GM18873 (cell line): ENCODE measurements at regions not wholly inside any gene's neighbourhood (a gene's known extent, or its start where the extent isn't known, plus 50 kb on each side); places are given as distances from the start of the nearest gene placed in this dataset.
"Not testable (repeated sequence)": the region's sequence is repeated elsewhere in the genome, so short reads cannot be mapped to it uniquely, and the experiment has no call there.

Experiments
- ATAC-seq: cut with Tn5 transposase; IDR thresholded peaks from one replicate; pipeline ENCODE4 v1.9.1; 2021; ENCODE audit warnings: mild to moderate bottlenecking, moderate library complexity, moderate number of reproducible peaks; ENCODE audit not compliant: unreplicated experiment, low FRiP score

DNA sequence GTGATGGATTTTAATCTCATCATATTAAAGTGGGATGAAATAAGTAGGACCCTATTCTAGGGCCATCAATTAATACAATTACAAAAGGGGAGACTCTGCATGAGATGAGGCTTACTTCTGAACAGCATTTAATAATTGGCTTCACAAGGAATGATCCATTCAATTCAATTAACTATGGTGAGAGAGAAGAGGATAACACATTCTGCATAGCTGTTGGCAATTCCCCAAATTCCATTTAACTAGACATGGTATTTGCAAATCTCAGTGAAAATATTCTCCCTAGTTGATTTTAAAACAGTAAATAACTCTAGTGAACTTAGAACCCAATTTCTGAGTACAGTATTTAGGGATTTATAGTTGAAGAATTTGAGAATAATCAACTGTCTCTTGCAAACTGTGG is 145.3 kb downstream of the NOC3L start:
- ATAC-seq: no peak

DNA sequence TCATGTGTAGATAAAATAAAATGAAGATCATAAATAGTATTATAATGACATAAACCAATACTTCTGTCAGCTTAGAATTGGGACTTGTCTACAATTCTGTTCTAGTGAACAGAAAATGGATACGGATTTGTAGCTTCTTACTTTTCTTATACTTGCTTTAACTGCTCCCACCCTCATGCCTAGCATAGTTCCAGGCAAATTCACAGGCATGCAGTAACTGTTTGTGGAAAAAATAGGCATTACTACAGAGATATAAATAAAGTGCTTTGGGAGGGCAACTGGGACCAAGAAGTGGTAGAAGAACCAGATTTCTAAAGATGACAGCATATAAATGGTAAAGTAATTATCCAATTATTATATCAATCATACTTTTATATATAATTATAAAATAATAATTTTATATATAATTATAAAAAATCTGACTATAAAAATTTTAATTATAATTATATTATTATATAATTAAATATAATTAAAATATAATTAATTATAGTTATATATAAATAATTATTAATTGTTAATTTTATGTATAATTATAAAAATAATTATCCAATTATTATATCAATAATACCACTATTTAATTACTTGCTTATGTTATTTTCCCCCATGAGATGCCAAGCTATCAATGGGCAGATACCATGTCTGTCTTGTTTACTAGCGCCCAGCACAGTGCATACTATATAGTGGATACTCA is 144.1 kb downstream of the NOC3L start:
- no peak for ATAC-seq

DNA sequence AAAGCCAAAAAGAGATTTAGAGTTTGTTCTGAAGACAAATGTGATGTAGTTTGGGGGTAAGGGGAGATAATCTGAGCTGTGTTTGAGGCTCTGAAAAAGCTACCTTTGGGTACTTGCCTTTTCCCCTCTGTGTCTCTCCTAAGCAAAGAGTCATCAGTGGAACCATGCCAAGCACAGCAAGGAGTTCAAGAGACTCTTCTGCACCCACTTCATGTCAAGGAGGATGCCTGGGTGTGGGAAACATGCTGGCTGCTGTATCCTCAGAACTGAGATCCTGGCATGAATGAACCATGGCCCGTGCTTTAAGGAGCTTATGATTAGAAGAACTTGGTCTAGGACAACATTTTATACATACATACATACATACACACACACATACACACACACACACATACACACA is 142.9 kb downstream of the NOC3L start:
- no peak for ATAC-seq

DNA sequence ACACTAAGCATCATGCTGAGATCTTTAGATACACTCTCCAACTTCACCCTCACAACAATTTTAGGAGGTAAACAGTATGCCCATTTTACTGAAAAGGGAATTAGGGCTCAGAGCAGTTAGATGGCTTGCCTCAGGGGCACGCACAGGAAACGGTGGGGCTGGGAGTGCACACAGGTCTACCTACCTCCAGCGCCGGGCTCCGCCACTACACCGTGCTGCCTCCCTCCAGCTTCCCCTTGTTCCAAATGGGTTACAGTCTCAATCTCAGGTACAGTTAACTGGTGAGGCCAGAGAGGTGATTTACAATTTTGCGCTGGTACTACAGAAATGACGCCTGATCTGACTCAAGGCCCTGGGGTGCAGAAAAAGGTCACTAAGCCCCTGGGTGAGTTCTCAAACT is 142.0 kb downstream of the NOC3L start:
- no peak for ATAC-seq

DNA sequence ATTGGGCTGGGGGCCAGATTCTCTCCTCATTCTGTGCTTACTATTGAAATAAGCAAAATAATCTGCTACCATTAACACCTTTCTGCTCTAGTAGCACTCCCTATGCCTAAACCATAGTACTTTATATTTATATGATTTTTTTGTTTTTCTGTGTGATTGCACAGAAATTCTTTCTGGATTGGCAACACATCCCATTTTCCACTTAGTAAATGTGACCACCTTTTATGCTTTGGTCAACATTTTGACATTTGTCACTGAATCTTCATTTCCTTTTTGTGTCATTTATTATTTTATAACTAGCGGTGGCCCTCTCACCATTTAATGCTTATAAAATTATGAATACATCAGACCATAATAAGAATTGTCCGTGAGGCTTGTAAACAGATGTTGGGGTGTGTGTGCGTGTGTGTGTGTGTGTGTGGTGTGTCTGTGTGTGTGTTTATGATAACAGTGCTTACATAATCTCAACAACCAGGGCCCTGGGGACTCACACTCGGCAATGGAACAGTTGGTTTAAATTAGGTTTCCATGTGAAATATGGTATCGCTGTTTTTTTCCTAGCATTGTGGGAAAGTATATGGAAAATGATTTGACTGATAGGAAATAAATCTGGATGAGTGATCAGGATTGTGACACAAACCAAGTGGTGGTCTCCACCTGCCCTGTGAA is 138.9 kb downstream of the NOC3L start:
- ATAC-seq: no peak

DNA sequence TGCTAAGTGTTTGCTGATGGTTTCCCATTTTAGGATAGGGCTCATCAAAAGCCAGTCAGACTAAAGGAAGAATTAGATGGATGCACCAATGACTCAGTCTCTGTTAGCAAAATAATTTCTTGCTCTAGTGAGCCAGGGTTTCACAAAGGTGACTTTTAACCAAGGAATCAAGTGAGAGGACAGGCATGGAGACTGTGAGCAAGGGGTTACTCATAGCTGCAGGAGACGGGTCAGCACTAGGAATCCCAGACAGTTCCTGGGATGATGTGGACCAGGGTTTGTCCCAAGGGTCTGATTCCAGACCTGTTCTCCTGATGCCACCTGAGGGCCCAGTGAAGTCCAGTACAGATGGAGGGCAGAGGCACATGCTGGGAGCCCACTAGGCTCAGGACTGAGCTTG is 138.1 kb downstream of the NOC3L start:
- no peak for ATAC-seq

DNA sequence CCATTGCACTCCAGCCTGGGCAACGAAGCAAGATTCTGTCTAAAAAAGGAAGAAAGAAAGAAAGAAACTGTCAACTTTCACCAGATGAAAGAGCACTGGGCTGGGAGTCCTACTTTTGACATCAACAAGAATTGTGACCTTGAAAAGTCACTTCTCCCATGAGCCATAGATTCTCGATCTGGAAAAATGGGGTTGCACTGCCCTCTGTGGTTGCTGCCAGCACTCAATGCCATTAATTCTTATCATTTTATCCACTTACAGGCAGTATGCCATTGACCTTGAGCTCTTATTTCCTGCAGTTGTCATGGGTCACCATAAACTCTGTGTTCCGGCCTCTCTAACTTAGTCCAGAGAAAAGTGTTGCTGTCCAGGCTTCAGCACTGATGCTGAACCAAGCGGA is 137.2 kb downstream of the NOC3L start:
- ATAC-seq: no peak

DNA sequence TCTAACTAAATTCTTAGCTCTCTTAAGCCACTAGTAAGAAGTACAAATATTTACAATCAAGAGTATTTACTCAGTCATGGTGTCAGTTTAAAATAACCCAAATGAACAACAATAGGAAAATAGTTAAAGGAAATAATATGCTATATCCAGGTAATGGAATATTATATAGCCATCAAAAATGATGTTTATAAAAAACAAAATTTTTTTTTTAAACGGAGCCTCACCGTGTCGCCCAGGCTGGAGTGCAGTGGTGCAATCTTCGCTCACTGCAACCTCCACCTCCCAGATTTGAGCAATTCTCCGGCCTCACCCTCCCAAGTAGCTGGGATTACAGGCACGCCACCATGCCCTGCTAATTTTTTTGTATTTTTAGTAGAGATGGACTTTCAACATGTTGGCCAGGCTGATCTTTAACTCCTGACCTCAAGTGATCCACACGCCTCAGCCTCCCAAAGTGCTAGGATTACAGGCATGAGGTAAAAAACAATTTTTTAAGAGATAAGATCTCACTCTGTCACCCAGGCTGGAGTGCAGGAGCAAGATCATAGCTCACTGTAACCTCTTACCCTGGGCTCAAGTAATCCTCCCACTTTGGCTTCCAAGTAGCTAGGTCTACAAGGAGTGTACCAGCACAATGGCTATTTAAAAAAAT is 132.5 kb downstream of the NOC3L start:
- no peak for ATAC-seq

DNA sequence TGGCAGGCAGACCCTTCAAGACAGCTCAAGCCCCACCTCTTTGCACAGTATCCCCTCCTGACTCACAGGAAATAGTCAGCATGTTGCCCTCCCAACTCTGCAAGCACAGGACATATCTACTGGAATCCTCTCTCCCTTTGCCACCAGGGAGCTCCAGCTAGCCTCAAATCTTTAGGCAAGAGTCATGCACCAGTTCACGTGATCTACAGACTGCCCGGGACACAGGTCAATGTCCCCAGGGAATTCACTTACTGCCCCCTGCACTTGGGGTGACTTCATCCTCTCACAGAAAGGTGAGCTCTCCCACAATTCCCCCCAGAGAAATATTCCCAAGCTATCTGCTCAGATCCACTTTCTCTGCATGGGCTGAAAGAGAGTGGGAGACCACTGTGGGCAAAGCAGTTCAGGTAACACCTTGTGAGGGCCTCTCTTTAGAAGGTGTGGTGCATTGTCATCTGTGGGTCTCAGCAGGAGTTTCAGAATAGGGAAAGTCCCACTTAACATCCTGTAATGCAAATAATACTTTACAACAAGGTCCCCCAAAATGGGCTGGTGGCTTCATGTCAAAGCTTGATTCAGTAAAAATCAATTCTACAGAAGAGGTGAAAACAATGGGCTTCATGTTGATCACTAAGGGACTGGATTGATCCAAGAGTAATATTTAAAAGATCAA is 129.9 kb downstream of the NOC3L start:
- ATAC-seq: no peak

DNA sequence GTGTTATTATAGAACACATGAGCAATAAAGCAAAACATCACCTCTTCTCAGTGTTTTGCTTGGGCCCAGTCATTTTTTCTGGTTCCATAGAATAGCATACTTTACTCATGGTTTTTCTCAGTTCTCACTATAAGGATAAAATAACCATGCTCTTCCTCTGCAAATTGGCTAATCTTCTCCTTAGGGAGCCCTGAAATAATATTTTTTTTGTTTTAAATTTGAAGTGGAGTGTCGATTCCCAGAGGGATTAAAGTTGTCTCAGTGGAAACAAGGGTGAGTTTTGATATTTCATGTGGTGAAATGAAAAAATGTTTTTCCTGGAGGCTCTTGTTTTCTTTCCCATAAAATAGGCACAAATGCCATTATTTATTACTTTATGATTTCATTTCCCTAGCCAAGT is 127.3 kb downstream of the NOC3L start:
- ATAC-seq: no peak

DNA sequence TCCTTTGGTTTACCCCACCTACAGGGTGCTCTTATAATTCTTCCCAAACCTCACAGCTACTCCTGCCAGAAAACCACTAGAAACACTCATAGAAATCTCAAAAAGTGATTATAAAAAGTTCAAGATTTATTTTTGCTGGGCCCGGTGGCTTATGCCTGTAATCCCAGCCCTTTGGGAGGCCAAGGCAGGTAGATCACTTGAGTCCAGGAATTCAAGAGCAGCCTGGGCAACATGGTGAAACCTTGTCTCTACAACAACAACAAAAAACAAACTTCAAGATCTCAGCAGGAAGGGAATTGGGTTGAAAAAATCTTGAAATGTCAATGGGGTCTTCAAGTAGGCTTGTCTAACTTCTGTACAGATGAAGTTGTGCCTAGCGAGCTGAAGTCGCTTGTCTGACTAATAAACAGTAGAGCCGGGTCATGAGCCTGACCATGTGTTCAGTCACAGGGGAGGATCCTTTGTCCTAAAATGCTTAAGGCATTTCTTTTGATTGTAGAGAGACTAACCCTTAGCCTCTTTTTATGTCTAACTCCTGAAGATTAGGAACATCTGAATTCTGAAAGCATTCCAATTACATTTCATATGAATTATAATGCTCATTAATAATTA is 124.6 kb downstream of the NOC3L start:
- ATAC-seq: no peak

DNA sequence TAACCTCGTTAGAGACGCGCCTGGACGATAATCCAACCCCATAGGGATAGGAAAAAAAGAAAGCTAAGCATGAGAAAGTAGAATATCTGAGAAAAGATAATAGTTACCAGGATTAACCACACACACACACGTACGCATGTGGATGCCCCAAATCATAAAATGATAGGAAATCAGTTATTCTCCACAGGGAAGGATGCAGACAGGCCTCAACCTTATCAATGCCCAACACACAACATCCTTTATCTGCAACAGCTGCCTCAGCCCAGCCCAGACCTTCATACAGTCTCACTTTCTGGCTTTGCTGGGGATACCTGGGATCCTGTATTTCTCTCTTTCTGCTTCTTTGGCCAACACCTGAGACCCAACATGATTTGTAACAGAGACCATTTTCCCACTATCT is 123.0 kb downstream of the NOC3L start:
- no peak for ATAC-seq

DNA sequence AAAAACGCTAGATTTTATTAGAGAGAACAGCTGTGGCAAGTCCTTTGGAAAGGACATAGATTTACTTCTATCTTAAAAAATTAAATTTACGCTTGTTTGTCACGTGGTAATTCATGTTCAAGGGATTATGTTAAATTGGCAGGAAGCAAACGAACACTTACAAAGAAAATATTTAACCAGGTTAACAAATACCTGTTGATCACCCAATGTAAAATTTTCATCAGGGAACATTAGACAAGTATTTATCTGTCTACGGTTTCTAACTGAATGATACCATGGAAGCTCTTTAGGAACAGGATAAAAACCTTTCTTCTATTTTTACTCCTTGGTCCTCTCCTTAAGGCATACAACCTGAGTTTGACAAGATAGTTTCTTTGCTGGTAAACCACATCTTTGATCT is 122.2 kb downstream of the NOC3L start:
- no peak for ATAC-seq

DNA sequence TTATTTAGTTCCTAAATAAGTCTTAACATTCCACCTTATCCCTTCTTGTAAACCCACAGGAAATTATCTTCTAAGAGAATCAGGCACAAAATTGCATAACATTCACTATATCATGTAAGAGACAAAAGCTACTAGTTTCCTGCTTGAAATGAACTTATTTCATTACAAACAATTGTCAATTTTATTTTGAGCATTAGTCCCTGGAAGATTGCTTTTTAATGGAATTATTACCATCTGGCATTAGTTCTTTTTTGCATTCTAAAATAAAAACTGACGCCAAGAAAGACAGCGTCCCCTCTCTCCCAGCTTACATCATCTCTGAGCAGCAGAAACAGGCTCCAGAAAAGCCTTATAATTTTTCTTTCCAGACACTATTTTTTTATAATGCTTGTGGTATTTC is 121.8 kb downstream of the NOC3L start:
- ATAC-seq: no peak

DNA sequence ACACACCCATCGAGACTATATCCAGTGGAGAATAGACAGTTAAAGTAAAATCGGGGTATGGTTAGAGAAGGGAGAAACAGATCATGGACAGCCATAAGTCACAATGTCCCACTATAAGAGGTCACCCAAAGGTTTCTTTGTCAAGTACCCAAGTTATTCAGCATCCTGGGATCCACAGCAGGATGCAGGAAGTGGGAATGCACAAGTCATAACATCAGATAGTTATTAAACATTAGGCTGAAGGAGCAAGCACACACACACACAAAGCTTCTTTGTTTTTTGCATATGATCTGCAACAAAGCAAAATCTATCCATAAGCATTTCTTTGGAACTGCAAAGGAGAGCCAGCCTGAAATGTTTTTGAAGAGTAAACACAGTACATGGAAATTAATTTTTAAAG is 111.6 kb downstream of the NOC3L start:
- no peak for ATAC-seq

DNA sequence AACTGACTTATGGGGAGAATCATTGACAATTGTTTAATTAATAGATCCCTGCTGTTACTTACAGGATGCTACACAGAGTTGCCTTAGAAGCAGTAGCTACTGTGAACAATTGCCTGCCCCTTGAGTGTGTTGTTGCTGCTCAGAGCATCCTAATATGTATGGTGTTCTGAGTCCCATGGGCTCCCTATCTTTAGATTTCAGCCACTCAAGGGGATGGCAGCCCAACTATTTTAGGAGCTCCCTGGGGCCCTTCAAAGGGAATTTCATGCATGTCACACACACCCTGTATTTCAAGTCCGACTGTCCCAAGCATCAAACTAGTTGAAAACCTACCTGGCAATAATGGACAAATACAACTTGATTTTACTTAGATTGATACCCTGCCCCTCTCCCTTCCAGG is 111.2 kb downstream of the NOC3L start:
- ATAC-seq: no peak

DNA sequence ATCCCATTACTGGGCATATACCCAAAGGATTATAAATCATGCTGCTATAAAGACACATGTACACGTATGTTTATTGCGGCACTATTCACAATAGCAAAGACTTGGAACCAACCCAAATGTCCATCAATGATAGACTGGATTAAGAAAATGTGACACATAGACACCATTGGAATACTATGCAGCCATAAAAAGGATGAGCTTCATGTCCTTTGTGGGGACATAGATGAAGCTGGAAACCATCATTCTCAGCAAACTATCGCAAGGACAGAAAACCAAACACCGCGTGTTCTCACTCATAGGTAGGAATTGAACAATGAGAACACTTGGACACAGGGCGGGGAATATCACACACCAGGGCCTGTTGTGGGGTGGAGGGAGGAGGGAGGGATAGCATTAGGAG is 105.3 kb downstream of the NOC3L start:
- ATAC-seq: not testable (repeated sequence)

DNA sequence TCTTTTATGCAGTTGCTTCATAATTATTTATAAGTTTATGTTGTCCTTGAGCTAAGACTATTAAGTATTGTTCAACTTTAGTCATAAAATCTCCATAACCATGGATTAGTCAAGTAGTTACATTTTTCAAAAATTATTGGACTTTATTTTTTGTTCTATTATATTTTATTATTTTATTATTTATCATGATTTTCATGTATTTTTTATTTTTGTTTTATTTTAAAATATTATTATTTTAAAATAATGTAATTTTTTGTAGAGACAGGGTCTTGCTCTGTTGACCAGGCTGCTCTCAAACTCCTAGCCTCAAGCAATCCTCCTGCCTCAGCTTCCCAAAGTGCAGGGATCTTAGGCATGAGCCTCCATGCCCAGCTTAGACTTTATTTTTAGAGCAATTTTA is 102.3 kb downstream of the NOC3L start:
- ATAC-seq: no peak

DNA sequence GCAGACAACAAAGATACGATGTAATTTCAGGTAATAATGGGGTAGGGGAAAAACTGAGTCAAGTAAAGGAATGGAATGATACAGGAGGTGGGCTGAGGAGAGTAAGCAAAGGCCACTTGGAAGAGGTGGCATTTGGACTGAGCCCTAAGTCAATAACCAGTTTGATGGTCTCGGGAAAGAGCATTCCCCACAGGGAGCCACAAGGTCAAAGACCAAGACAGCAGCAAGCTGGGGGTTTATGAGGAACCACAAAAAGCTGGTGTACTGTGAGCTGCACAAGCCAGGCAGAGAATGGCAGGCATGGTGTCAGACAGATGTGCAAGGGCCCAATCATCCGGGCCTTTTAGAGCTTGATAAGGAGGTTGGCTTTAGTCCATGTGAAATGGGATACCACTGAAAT is 98.7 kb downstream of the NOC3L start:
- ATAC-seq: no peak

DNA sequence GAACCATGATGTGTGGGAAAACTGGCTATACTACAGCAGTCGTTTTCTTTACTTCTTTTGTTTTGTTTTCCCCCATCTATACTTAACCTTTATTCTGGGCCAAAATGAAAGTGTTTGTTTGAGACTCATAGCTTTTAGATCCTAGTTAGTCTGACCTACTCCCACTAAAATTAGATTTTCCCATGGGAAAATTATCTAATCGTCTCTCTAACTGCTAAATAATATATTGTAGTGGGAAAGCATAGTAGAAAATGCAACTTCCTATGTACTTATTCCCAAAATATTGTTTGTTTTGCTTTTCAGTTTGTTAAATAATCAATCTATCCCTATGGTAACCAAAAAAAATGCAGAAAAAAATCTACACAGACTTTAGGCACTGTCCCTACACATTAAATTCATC is 96.6 kb downstream of the NOC3L start:
- no peak for ATAC-seq

DNA sequence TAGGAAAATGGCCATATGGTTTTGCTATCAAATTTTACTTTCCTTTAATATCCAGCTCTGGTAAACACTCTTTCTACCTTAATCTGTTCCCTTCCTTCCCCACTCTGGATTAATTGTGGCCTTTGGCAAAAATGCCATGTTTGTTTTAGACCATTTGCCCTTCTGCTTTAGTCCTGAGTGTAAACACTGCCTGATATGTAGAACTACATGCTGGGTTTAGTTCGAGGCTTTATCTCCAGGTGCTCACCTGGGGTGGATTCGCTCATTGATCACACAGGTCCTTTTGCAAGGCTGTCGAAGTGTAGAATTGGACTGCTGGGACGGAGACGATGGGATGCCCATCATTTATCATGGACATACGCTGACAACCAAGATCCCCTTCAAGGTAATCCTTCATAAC is 94.1 kb downstream of the NOC3L start:
- no peak for ATAC-seq
